Thoracic aorta (tissue), 2 donors: ENCODE measurements at regions not wholly inside any gene's neighbourhood (a gene's known extent, or its start where the extent isn't known, plus 50 kb on each side); places are given as distances from the start of the nearest gene placed in this dataset.

ENCODE experiments used
- ATAC-seq: fragments of 150-250 bp; one replicate; pipeline ENCODE4 v1.8.0; 2017; ENCODE audit warnings: low read depth; ENCODE audit not compliant: insufficient number of reproducible peaks, low FRiP score
- DNase-seq: peaks from one replicate; pipeline ENCODE4 v3.0.0-alpha.2; 2020; ENCODE audit warnings: low spot score
- H3K27ac ChIP-seq, 2 donors: fragments of 200-600 bp; sonication (generic); 1 replicate in 1 of 2; 2 replicates in 1 of 2; pipeline ENCODE4 v1.5.1; 2016; ENCODE audit warnings: mild to moderate bottlenecking in 2 of 2, moderate library complexity in 2 of 2
- H3K27me3 ChIP-seq: fragments of 200-600 bp; sonication (generic); replicated peaks from 2 replicates; pipeline ENCODE4 v1.6.0; 2016; ENCODE audit warnings: mild to moderate bottlenecking; ENCODE audit not compliant: insufficient read depth
- H3K36me3 ChIP-seq: fragments of 200-600 bp; sonication (generic); one replicate; pipeline ENCODE4 v1.5.1; 2016
- H3K4me1 ChIP-seq, 2 donors: fragments of 200-600 bp; sonication (generic); 1 replicate in 1 of 2; 2 replicates in 1 of 2; pipeline versions ENCODE4 v1.5.1 to v1.6.0; 2016; ENCODE audit warnings: low read depth in 2 of 2, mild to moderate bottlenecking in 1 of 2; ENCODE audit not compliant: control insufficient read depth in 1 of 2
- H3K4me3 ChIP-seq: fragments of 200-600 bp; sonication (generic); 2 replicates; pipeline ENCODE4 v1.5.1; 2016; ENCODE audit warnings: mild to moderate bottlenecking
- H3K9me3 ChIP-seq: fragments of 200-600 bp; sonication (generic); 2 replicates; pipeline ENCODE4 v1.5.1; 2016
- CTCF ChIP-seq: fragments of 200-600 bp; sonication (generic); IDR thresholded peaks from one replicate; pipeline ENCODE4 v1.5.1; 2019; ENCODE audit warnings: antibody characterized with exemption

GRCh38 chr22:42196454-42196853, 65.8 kb upstream of the CYP2D6 start:
- Histone ChIP-seq H3K4me1 (peaks cover 2 to 4% of the 10 kb centered on the region in 2 donors), H3K27me3 (no peaks in the 10 kb centered on the region), H3K4me3 (no peak overlapping the region), H3K27ac (no peak overlapping the region), H3K36me3 (no peaks in the 10 kb centered on the region), H3K9me3 (no peaks in the 10 kb centered on the region)
- DNase-seq (no peak), ATAC-seq (no peak)
- TF ChIP-seq CTCF, result no peak

GRCh38 chr22:42194953-42195352, 64.3 kb upstream of the CYP2D6 start:
- H3K4me3 ChIP-seq, result no peak overlapping the region
- no peaks in the 10 kb centered on the region for H3K36me3 ChIP-seq
- no peak overlapping the region for H3K27ac ChIP-seq
- no peaks in the 10 kb centered on the region for H3K27me3 ChIP-seq
- TF ChIP-seq CTCF, result no peak
- no peaks in the 10 kb centered on the region for H3K9me3 ChIP-seq
- H3K4me1 ChIP-seq, result peaks cover 2 to 4% of the 10 kb centered on the region in 2 donors
- no peak for DNase-seq
- ATAC-seq, result no peak

- Histone ChIP-seq H3K4me1 (peaks cover 2 to 4% of the 10 kb centered on the region in 2 donors), H3K27me3 (no peaks in the 10 kb centered on the region), H3K4me3 (no peak overlapping the region), H3K27ac (no peak overlapping the region), H3K9me3 (no peaks in the 10 kb centered on the region), H3K36me3 (no peaks in the 10 kb centered on the region)
- ATAC-seq, result no peak
- TF ChIP-seq CTCF, result no peak
- DNase-seq, result no peak
Measured at GRCh38 chr22:42194104-42194851, 63.7 kb upstream of the CYP2D6 start.

- DNase-seq, result no peak
- ATAC-seq, result no peak
- TF ChIP-seq CTCF, result no peak
Measured at GRCh38 chr22:42192547-42192946, 61.9 kb upstream of the CYP2D6 start.

GRCh38 chr22:42190274-42190673, 59.7 kb upstream of the CYP2D6 start:
- DNase-seq (no peak), ATAC-seq (peak; percentile 24)

More at GRCh38 chr22:42192547-42192946, 61.9 kb upstream of the CYP2D6 start:
- Histone ChIP-seq H3K27ac (no peak overlapping the region), H3K9me3 (no peaks in the 10 kb centered on the region), H3K27me3 (no peaks in the 10 kb centered on the region), H3K36me3 (no peaks in the 10 kb centered on the region), H3K4me3 (no peak overlapping the region), H3K4me1 (peaks cover 2 to 4% of the 10 kb centered on the region in 2 donors)

More at GRCh38 chr22:42190274-42190673, 59.7 kb upstream of the CYP2D6 start:
- no peaks in the 10 kb centered on the region for H3K9me3 ChIP-seq
- TF ChIP-seq CTCF, result no peak
- H3K27ac ChIP-seq, result no peak overlapping the region
- H3K36me3 ChIP-seq, result no peaks in the 10 kb centered on the region
- H3K4me1 ChIP-seq, result peaks cover 2 to 4% of the 10 kb centered on the region in 2 donors
- H3K27me3 ChIP-seq, result no peaks in the 10 kb centered on the region
- H3K4me3 ChIP-seq, result no peak overlapping the region
